ENCODE measurements at regions not wholly inside any gene's neighbourhood (a gene's known extent, or its start where the extent isn't known, plus 50 kb on each side); places are given as distances from the start of the nearest gene placed in this dataset.

- no peak for DNase-seq
These were observed 64.3 kb upstream of the VANGL1 start for GRCh38 chr1:115577513-115577912.

GRCh38 chr1:115575661-115576060 is 66.1 kb upstream of the VANGL1 start:
- DNase-seq: no peak

- DNase-seq: no peak
These were observed 69.1 kb upstream of the VANGL1 start for GRCh38 chr1:115572710-115573109.

- no peak for DNase-seq
These were observed 74.3 kb upstream of the VANGL1 start for GRCh38 chr1:115567431-115567830.

- no peak for DNase-seq
These were observed 76.0 kb upstream of the VANGL1 start for GRCh38 chr1:115565791-115566190.

- DNase-seq: no peak
These were observed 76.4 kb upstream of the VANGL1 start for GRCh38 chr1:115565353-115565752.

- DNase-seq: no peak
These were observed 77.6 kb upstream of the VANGL1 start for GRCh38 chr1:115564201-115564600.

- no peak for DNase-seq
These were observed 81.7 kb upstream of the VANGL1 start for GRCh38 chr1:115560027-115560426.

GRCh38 chr1:115558275-115558674 is 83.5 kb upstream of the VANGL1 start:
- DNase-seq: no peak

GRCh38 chr1:115557715-115558114 is 84.1 kb upstream of the VANGL1 start:
- DNase-seq: no peak

GRCh38 chr1:115556236-115556635 is 85.5 kb upstream of the VANGL1 start:
- no peak for DNase-seq

GRCh38 chr1:115555446-115555845 is 86.3 kb upstream of the VANGL1 start:
- no peak for DNase-seq

- peak; percentile 32 for DNase-seq
These were observed 94.1 kb upstream of the VANGL1 start for GRCh38 chr1:115547696-115548095.

- DNase-seq: no peak
These were observed 94.9 kb upstream of the VANGL1 start for GRCh38 chr1:115546846-115547245.

- no peak for DNase-seq
These were observed 95.7 kb upstream of the VANGL1 start for GRCh38 chr1:115545791-115546733.

GRCh38 chr1:115545096-115545720 is 96.6 kb upstream of the VANGL1 start:
- DNase-seq: no peak

GRCh38 chr1:115544131-115544530 is 97.6 kb upstream of the VANGL1 start:
- no peak for DNase-seq

- DNase-seq: no peak
These were observed 98.5 kb upstream of the VANGL1 start for GRCh38 chr1:115543247-115543646.

- no peak for DNase-seq
These were observed 102.0 kb upstream of the VANGL1 start for GRCh38 chr1:115539736-115540135.

- no peak for DNase-seq
These were observed 102.7 kb upstream of the VANGL1 start for GRCh38 chr1:115539061-115539460.

GRCh38 chr1:115538579-115538978 is 103.2 kb upstream of the VANGL1 start:
- DNase-seq: no peak

GRCh38 chr1:115537415-115537814 is 104.4 kb upstream of the VANGL1 start:
- DNase-seq: no peak

- DNase-seq: no peak
These were observed 105.4 kb upstream of the VANGL1 start for GRCh38 chr1:115536279-115536816.

- DNase-seq: no peak
These were observed 107.7 kb upstream of the VANGL1 start for GRCh38 chr1:115534106-115534505.
